GM12892 (cell line): ENCODE measurements at regions not wholly inside any gene's neighbourhood (a gene's known extent, or its start where the extent isn't known, plus 50 kb on each side); places are given as distances from the start of the nearest gene placed in this dataset.

Source experiments
- POLR2A ChIP-seq: IDR thresholded peaks from 2 replicates; pipeline ENCODE4 v1.6.1; 2011; ENCODE audit warnings: low read depth, low read length, control low read depth
- POLR2AphosphoS5 ChIP-seq: IDR thresholded peaks from 2 replicates; pipeline ENCODE4 v1.6.1; 2011; ENCODE audit warnings: low read depth, low read length, control low read depth
- TAF1 ChIP-seq: IDR thresholded peaks from 2 replicates; pipeline ENCODE4 v1.6.1; 2011; ENCODE audit warnings: low read depth, mild to moderate bottlenecking, control low read depth, low read length, borderline replicate concordance

DNA sequence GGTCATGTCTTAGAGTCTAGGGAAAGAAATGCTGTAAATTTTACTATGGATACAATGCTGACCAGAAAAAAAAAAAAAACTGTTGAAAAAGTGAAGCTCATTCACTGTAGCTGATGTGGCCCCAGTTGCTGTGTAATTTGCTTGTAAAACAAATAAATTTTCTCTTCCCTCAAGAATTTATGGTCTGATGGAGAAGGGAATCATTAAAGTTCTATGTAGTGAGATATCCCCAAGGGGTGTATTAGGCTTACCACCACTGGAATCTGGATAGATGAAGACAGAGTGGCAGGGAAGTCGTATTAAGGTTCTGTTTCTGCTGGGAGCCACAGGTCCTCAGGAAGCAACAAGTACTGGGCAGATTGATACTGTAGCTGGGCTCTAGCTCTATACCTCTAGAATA lies 860.0 kb downstream of the LTN1 start:
- TF ChIP-seq POLR2A (no peak), POLR2AphosphoS5 (no peak), TAF1 (no peak)
